K562 (cell line): ENCODE measurements at regions not wholly inside any gene's neighbourhood (a gene's known extent, or its start where the extent isn't known, plus 50 kb on each side); places are given as distances from the start of the nearest gene placed in this dataset.
A peak's percentile ranks its signal among the peaks of the same experiment; 100 is the strongest.

Source experiments
- ATF3 ChIP-seq, 2 experiments: fragments of 450-650 bp in 1 of 2; sonication (generic) in 1 of 2; formaldehyde crosslinking in 1 of 2; IDR thresholded peaks in 1 of 2; conservative IDR thresholded peaks in 1 of 2; 2 replicates each; pipeline versions ENCODE4 v1.6.1 to v1.8.1; 2016 to 2023; ENCODE audit warnings: mild to moderate bottlenecking in 2 of 2, moderate library complexity in 2 of 2, inconsistent platforms in 1 of 2, missing genetic modification reagents in 1 of 2
- ATF7 ChIP-seq: fragments of 450-650 bp; IDR thresholded peaks from 2 replicates; pipeline ENCODE4 v1.7.1; 2014; ENCODE audit warnings: mild to moderate bottlenecking, moderate library complexity
- CBX3 ChIP-seq, 2 experiments: IDR thresholded peaks; 1 replicate in 1 of 2; 2 replicates in 1 of 2; pipeline ENCODE4 v1.6.1; 2012; ENCODE audit warnings: inconsistent platforms in 2 of 2, low read length in 2 of 2, borderline replicate concordance in 1 of 2, control low read depth in 1 of 2
- CC2D1A ChIP-seq: fragments of 450-650 bp; IDR thresholded peaks from 2 replicates; pipeline ENCODE4 v1.6.1; 2017; ENCODE audit warnings: mild to moderate bottlenecking
- CEBPB ChIP-seq: fragments of 450-650 bp; IDR thresholded peaks from 2 replicates; pipeline ENCODE4 v1.6.1; 2016; ENCODE audit warnings: missing genetic modification characterization, missing compliant biosample characterization
- CHD4 ChIP-seq: fragments of 200-600 bp; sonication (generic); IDR thresholded peaks from 3 replicates; pipeline ENCODE4 v1.6.1; 2012; ENCODE audit warnings: low read depth, mild to moderate bottlenecking, mixed read lengths, low read length, inconsistent platforms; ENCODE audit not compliant: insufficient read depth, insufficient replicate concordance, poor library complexity, severe bottlenecking
- DPF2 ChIP-seq: fragments of 450-650 bp; IDR thresholded peaks from 2 replicates; pipeline ENCODE4 v1.6.1; 2016
- EZH2 ChIP-seq: IDR thresholded peaks from 2 replicates; pipeline ENCODE4 v1.6.1; 2012; ENCODE audit warnings: low read depth, mild to moderate bottlenecking, inconsistent platforms, low read length, borderline replicate concordance
- HSF4 ChIP-seq: fragments of 250-450 bp; sonication (Bioruptor Pico); IDR thresholded peaks from 2 replicates; pipeline ENCODE4 v2.1.2; 2022; ENCODE audit warnings: mild to moderate bottlenecking, moderate library complexity, borderline replicate concordance
- KDM1A ChIP-seq, 2 experiments: fragments of 450-650 bp; IDR thresholded peaks; 2 replicates each; pipeline ENCODE4 v1.6.1; 2016; ENCODE audit warnings: mild to moderate bottlenecking in 2 of 2
- MTA2 ChIP-seq: fragments of 450-650 bp; IDR thresholded peaks from 2 replicates; pipeline ENCODE4 v1.6.1; 2016; ENCODE audit warnings: low read depth
- NCOR1 ChIP-seq: fragments of 450-650 bp; IDR thresholded peaks from 2 replicates; pipeline ENCODE4 v1.6.1; 2016; ENCODE audit warnings: mild to moderate bottlenecking, moderate library complexity
- NFRKB ChIP-seq: fragments of 450-650 bp; IDR thresholded peaks from 2 replicates; pipeline ENCODE4 v1.6.1; 2016; ENCODE audit warnings: low read depth
- PREB ChIP-seq: sonication (generic); formaldehyde crosslinking; IDR thresholded peaks from 2 replicates; pipeline ENCODE4 v1.8.1; 2023; ENCODE audit warnings: mild to moderate bottlenecking, missing genetic modification reagents
- RBM15 ChIP-seq: fragments of 200-400 bp; formaldehyde crosslinking; IDR thresholded peaks from 2 replicates; pipeline ENCODE4 v1.6.1; 2018; ENCODE audit warnings: mild to moderate bottlenecking, low read length, moderate library complexity; ENCODE audit not compliant: insufficient read depth
- TAF15 ChIP-seq: fragments of 200-400 bp; formaldehyde crosslinking; IDR thresholded peaks from 2 replicates; pipeline ENCODE4 v1.6.1; 2017; ENCODE audit warnings: mild to moderate bottlenecking, low read depth, low read length, moderate library complexity
- TAL1 ChIP-seq: fragments of 450-650 bp; IDR thresholded peaks from 2 replicates; pipeline ENCODE4 v1.6.1; 2016; ENCODE audit warnings: mild to moderate bottlenecking
- TEAD2 ChIP-seq: fragments of 450-650 bp; IDR thresholded peaks from 2 replicates; pipeline ENCODE4 v1.6.1; 2016; ENCODE audit warnings: missing genetic modification characterization, control low read depth, missing compliant biosample characterization
- XRCC3 ChIP-seq: fragments of 450-650 bp; IDR thresholded peaks from 2 replicates; pipeline ENCODE4 v1.6.1; 2017; ENCODE audit warnings: mild to moderate bottlenecking, moderate library complexity
- YBX1 ChIP-seq: fragments of 450-650 bp; IDR thresholded peaks from 2 replicates; pipeline ENCODE4 v1.7.1; 2016; ENCODE audit warnings: mild to moderate bottlenecking
- ZNF174 ChIP-seq: fragments of 250-450 bp; sonication (Bioruptor Pico); IDR thresholded peaks from 2 replicates; pipeline ENCODE4 v1.4.0; 2020; ENCODE audit warnings: mild to moderate bottlenecking
- ZNF197 ChIP-seq: fragments of 200-800 bp; sonication (Bioruptor generic); IDR thresholded peaks from 2 replicates; pipeline ENCODE4 v1.6.1; 2016; ENCODE audit warnings: low read depth, missing genetic modification characterization, missing compliant biosample characterization
- ZNF24 ChIP-seq: fragments of 450-650 bp; IDR thresholded peaks from 2 replicates; pipeline ENCODE4 v1.6.1; 2016
- ZNF551 ChIP-seq: fragments of 250-450 bp; sonication (Bioruptor Pico); IDR thresholded peaks from 2 replicates; pipeline ENCODE4 v1.5.0; 2021; ENCODE audit warnings: mild to moderate bottlenecking, moderate library complexity
- ZNF583 ChIP-seq: fragments of 250-450 bp; sonication (Bioruptor Pico); IDR thresholded peaks from 2 replicates; pipeline ENCODE4 v1.4.0; 2020
- ZNF589 ChIP-seq: fragments of 200-800 bp; sonication (Bioruptor generic); IDR thresholded peaks from 2 replicates; pipeline ENCODE4 v1.6.1; 2016; ENCODE audit warnings: low read depth, missing genetic modification characterization, missing compliant biosample characterization
- ZNF696 ChIP-seq: fragments of 250-450 bp; sonication (Bioruptor Pico); conservative IDR thresholded peaks from 2 replicates; pipeline ENCODE4 v1.4.0; 2020; ENCODE audit warnings: mild to moderate bottlenecking, moderate library complexity
- ZNF740 ChIP-seq, 3 experiments: fragments of 200-800 bp in 1 of 3; sonication (Bioruptor generic) in 1 of 3; sonication (generic) in 1 of 3; formaldehyde crosslinking in 1 of 3; IDR thresholded peaks; 2 replicates each; pipeline versions ENCODE4 v1.6.1 to v1.8.0; 2016 to 2022; ENCODE audit warnings: mild to moderate bottlenecking in 2 of 3, missing compliant biosample characterization in 2 of 3, missing genetic modification characterization in 2 of 3, missing genetic modification reagents in 1 of 3
- ZNF766 ChIP-seq: fragments of 200-800 bp; sonication (Bioruptor generic); conservative IDR thresholded peaks from 2 replicates; pipeline ENCODE4 v1.6.1; 2016; ENCODE audit warnings: missing genetic modification characterization, missing compliant biosample characterization

- peak; percentile 55 to 84; a peak in 3 of 4 replicates for TF ChIP-seq KDM1A (IDR thresholded peaks at IDR 0.05)
- peak; percentile 7; the same call in 1 of the 2 replicates for TF ChIP-seq ZNF589 (CRISPR knock-in tag)
- TF ChIP-seq XRCC3: no peak
- peak; percentile 54 for TF ChIP-seq NCOR1
- TF ChIP-seq CHD4: peak; percentile 63
- 0 out of 2 replicates have a peak, but pooled peaks have one; percentile 14 for TF ChIP-seq CC2D1A
- TF ChIP-seq CBX3 (IDR thresholded peaks at IDR 0.05; ENCODE audit: borderline replicate concordance in 1 of 2, low read length in 2 of 2): no peak
- TF ChIP-seq HSF4: no peak
- 0 out of 2 replicates have a peak, but pooled peaks have one; percentile 10 for TF ChIP-seq ZNF24
- peak; percentile 86 for TF ChIP-seq ZNF766 (CRISPR knock-in tag)
- peak; percentile 70; the same call in 1 of the 2 replicates for TF ChIP-seq ATF3 (IDR thresholded peaks at IDR 0.05)
- TF ChIP-seq ATF3 (CRISPR knock-in tag; conservative IDR thresholded peaks at IDR 0.05): no peak
- no peak for TF ChIP-seq ZNF174 (CRISPR knock-in tag)
- no peak for TF ChIP-seq PREB (CRISPR knock-in tag)
- no peak for TF ChIP-seq ZNF696
- TF ChIP-seq YBX1: no peak
- TF ChIP-seq ZNF197 (CRISPR knock-in tag): peak; percentile 66; the same call in 1 of the 2 replicates
- no peak for TF ChIP-seq RBM15
- no peak for TF ChIP-seq TAF15
- peak; percentile 68 for TF ChIP-seq TAL1
- TF ChIP-seq MTA2: peak; percentile 55
- TF ChIP-seq CEBPB (tag): no peak
- TF ChIP-seq TEAD2 (tag): no peak
- peak; percentile 92 for TF ChIP-seq DPF2
- no peak for TF ChIP-seq EZH2
- TF ChIP-seq ZNF740 (CRISPR knock-in tag; IDR thresholded peaks at IDR 0.05): no peak
- no peak for TF ChIP-seq ZNF740 (tag; IDR thresholded peaks at IDR 0.05)
- TF ChIP-seq ZNF551 (CRISPR knock-in tag): no peak
- TF ChIP-seq ATF7: peak; percentile 60; the same call in 1 of the 2 replicates
- TF ChIP-seq NFRKB: no peak; the same call in 1 of the 2 replicates
- no peak for TF ChIP-seq ZNF583 (CRISPR knock-in tag)
Observed at GRCh38 chr7:106562711-106563366, 98.1 kb downstream of the CCDC71L start (continued).
